SJSA1 (cell line): ENCODE measurements at regions not wholly inside any gene's neighbourhood (a gene's known extent, or its start where the extent isn't known, plus 50 kb on each side); places are given as distances from the start of the nearest gene placed in this dataset.

Experiments used
- DNase-seq, 2 experiments: peaks; one replicate each; pipeline ENCODE4 v3.0.0-alpha.2; 2015 to 2020; ENCODE audit warnings: low spot score in 2 of 2, low read depth in 1 of 2
- H3K27ac ChIP-seq: fragments of 250-450 bp; sonication (Bioruptor Pico); 2 replicates; pipeline ENCODE4 v1.5.1; 2020; ENCODE audit warnings: mild to moderate bottlenecking, moderate library complexity
- H3K27me3 ChIP-seq: fragments of 250-450 bp; sonication (Bioruptor Pico); replicated peaks from 2 replicates; pipeline ENCODE4 v1.5.1; 2020; ENCODE audit warnings: mild to moderate bottlenecking, moderate library complexity
- H3K36me3 ChIP-seq: fragments of 250-450 bp; sonication (Bioruptor Pico); 2 replicates; pipeline ENCODE4 v1.5.1; 2020; ENCODE audit warnings: mild to moderate bottlenecking
- H3K4me1 ChIP-seq: fragments of 250-450 bp; sonication (Bioruptor Pico); replicated peaks from 2 replicates; pipeline ENCODE4 v1.6.1; 2021; ENCODE audit warnings: mild to moderate bottlenecking
- H3K4me3 ChIP-seq: fragments of 250-450 bp; sonication (Bioruptor Pico); 2 replicates; pipeline ENCODE4 v1.5.1; 2020; ENCODE audit warnings: mild to moderate bottlenecking
- H3K9me3 ChIP-seq: fragments of 250-450 bp; sonication (Bioruptor Pico); replicated peaks from 2 replicates; pipeline ENCODE4 v1.5.1; 2020; ENCODE audit warnings: mild to moderate bottlenecking

GRCh38 chr4:24328310-24328709, 256.0 kb downstream of the DHX15 start:
- Histone ChIP-seq H3K4me1 (no peaks in the 10 kb centered on the region), H3K9me3 (no peaks in the 10 kb centered on the region), H3K27me3 (no peaks in the 10 kb centered on the region), H3K36me3 (no peaks in the 10 kb centered on the region), H3K4me3 (no peak overlapping the region), H3K27ac (no peak overlapping the region)
- DNase-seq: no peak

GRCh38 chr4:24322995-24323394, 261.4 kb downstream of the DHX15 start:
- DNase-seq: no peak
- no peak overlapping the region for H3K27ac ChIP-seq

GRCh38 chr4:24322511-24322910, 261.8 kb downstream of the DHX15 start:
- no peaks in the 10 kb centered on the region for H3K4me1 ChIP-seq
- H3K27me3 ChIP-seq: no peaks in the 10 kb centered on the region
- H3K4me3 ChIP-seq: no peak overlapping the region
- H3K36me3 ChIP-seq: no peaks in the 10 kb centered on the region
- no peak for DNase-seq
- no peaks in the 10 kb centered on the region for H3K9me3 ChIP-seq
- no peak overlapping the region for H3K27ac ChIP-seq

More at GRCh38 chr4:24322995-24323394, 261.4 kb downstream of the DHX15 start:
- Histone ChIP-seq H3K4me3 (no peak overlapping the region), H3K4me1 (no peaks in the 10 kb centered on the region), H3K36me3 (no peaks in the 10 kb centered on the region), H3K27me3 (no peaks in the 10 kb centered on the region), H3K9me3 (no peaks in the 10 kb centered on the region)

- no peaks in the 10 kb centered on the region for H3K9me3 ChIP-seq
- no peak overlapping the region for H3K4me3 ChIP-seq
- no peaks in the 10 kb centered on the region for H3K36me3 ChIP-seq
- H3K27me3 ChIP-seq: no peaks in the 10 kb centered on the region
- DNase-seq: no peak
- no peak overlapping the region for H3K27ac ChIP-seq
- no peaks in the 10 kb centered on the region for H3K4me1 ChIP-seq
Measured at GRCh38 chr4:24321616-24322015, 262.7 kb downstream of the DHX15 start.

- Histone ChIP-seq H3K27ac (no peak overlapping the region), H3K4me3 (no peak overlapping the region)
- no peak for DNase-seq
Measured at GRCh38 chr4:24321131-24321530, 263.2 kb downstream of the DHX15 start.

GRCh38 chr4:24319387-24319786, 265.0 kb downstream of the DHX15 start:
- H3K4me3 ChIP-seq: no peak overlapping the region
- no peaks in the 10 kb centered on the region for H3K4me1 ChIP-seq
- no peaks in the 10 kb centered on the region for H3K36me3 ChIP-seq
- DNase-seq: no peak
- no peak overlapping the region for H3K27ac ChIP-seq
- no peaks in the 10 kb centered on the region for H3K9me3 ChIP-seq
- no peaks in the 10 kb centered on the region for H3K27me3 ChIP-seq

More at GRCh38 chr4:24321131-24321530, 263.2 kb downstream of the DHX15 start:
- no peaks in the 10 kb centered on the region for H3K4me1 ChIP-seq
- no peaks in the 10 kb centered on the region for H3K27me3 ChIP-seq
- no peaks in the 10 kb centered on the region for H3K9me3 ChIP-seq
- no peaks in the 10 kb centered on the region for H3K36me3 ChIP-seq

- H3K9me3 ChIP-seq: no peaks in the 10 kb centered on the region
- no peaks in the 10 kb centered on the region for H3K4me1 ChIP-seq
- H3K27me3 ChIP-seq: no peaks in the 10 kb centered on the region
- no peaks in the 10 kb centered on the region for H3K36me3 ChIP-seq
- H3K4me3 ChIP-seq: no peak overlapping the region
- DNase-seq: no peak
- H3K27ac ChIP-seq: no peak overlapping the region
Measured at GRCh38 chr4:24315056-24315455, 269.3 kb downstream of the DHX15 start.

GRCh38 chr4:24312261-24312913, 272.0 kb downstream of the DHX15 start:
- Histone ChIP-seq H3K27me3 (no peaks in the 10 kb centered on the region), H3K4me3 (no peak overlapping the region), H3K27ac (no peak overlapping the region), H3K4me1 (no peaks in the 10 kb centered on the region), H3K9me3 (no peaks in the 10 kb centered on the region), H3K36me3 (no peaks in the 10 kb centered on the region)
- no peak for DNase-seq

- Histone ChIP-seq H3K4me1 (no peaks in the 10 kb centered on the region), H3K27me3 (no peaks in the 10 kb centered on the region), H3K9me3 (no peaks in the 10 kb centered on the region), H3K4me3 (no peak overlapping the region), H3K36me3 (no peaks in the 10 kb centered on the region), H3K27ac (no peak overlapping the region)
- DNase-seq: no peak
Measured at GRCh38 chr4:24303926-24304325, 280.4 kb downstream of the DHX15 start.

GRCh38 chr4:24298911-24299310, 285.4 kb downstream of the DHX15 start:
- Histone ChIP-seq H3K4me1 (no peaks in the 10 kb centered on the region), H3K36me3 (no peaks in the 10 kb centered on the region), H3K27me3 (no peaks in the 10 kb centered on the region), H3K9me3 (no peaks in the 10 kb centered on the region), H3K4me3 (no peak overlapping the region), H3K27ac (no peak overlapping the region)
- no peak for DNase-seq

- H3K4me1 ChIP-seq: no peaks in the 10 kb centered on the region
- no peak overlapping the region for H3K4me3 ChIP-seq
- H3K9me3 ChIP-seq: no peaks in the 10 kb centered on the region
- H3K27me3 ChIP-seq: no peaks in the 10 kb centered on the region
- H3K27ac ChIP-seq: no peak overlapping the region
- no peaks in the 10 kb centered on the region for H3K36me3 ChIP-seq
- DNase-seq: no peak
Measured at GRCh38 chr4:24287096-24287495, 297.3 kb downstream of the DHX15 start.

GRCh38 chr4:24285759-24286158, 298.6 kb downstream of the DHX15 start:
- no peak for DNase-seq
- Histone ChIP-seq H3K27me3 (no peaks in the 10 kb centered on the region), H3K27ac (no peak overlapping the region), H3K4me1 (no peaks in the 10 kb centered on the region), H3K36me3 (no peaks in the 10 kb centered on the region), H3K9me3 (no peaks in the 10 kb centered on the region), H3K4me3 (no peak overlapping the region)

- H3K27me3 ChIP-seq: no peaks in the 10 kb centered on the region
- no peaks in the 10 kb centered on the region for H3K36me3 ChIP-seq
- H3K4me1 ChIP-seq: no peaks in the 10 kb centered on the region
- H3K27ac ChIP-seq: no peak overlapping the region
- no peaks in the 10 kb centered on the region for H3K9me3 ChIP-seq
- DNase-seq: no peak
- H3K4me3 ChIP-seq: no peak overlapping the region
Measured at GRCh38 chr4:24282446-24282845, 301.9 kb downstream of the DHX15 start.

- Histone ChIP-seq H3K27ac (no peak overlapping the region), H3K4me3 (no peak overlapping the region), H3K4me1 (no peaks in the 10 kb centered on the region), H3K9me3 (no peaks in the 10 kb centered on the region), H3K36me3 (no peaks in the 10 kb centered on the region), H3K27me3 (no peaks in the 10 kb centered on the region)
- DNase-seq: no peak
Measured at GRCh38 chr4:24279911-24280375, 304.4 kb downstream of the DHX15 start.

GRCh38 chr4:24279469-24279868, 304.9 kb downstream of the DHX15 start:
- Histone ChIP-seq H3K4me1 (no peaks in the 10 kb centered on the region), H3K9me3 (no peaks in the 10 kb centered on the region)

More at GRCh38 chr4:24279469-24279868, 304.9 kb downstream of the DHX15 start:
- H3K27me3 ChIP-seq: no peaks in the 10 kb centered on the region
- no peak overlapping the region for H3K4me3 ChIP-seq
- DNase-seq: no peak
- H3K36me3 ChIP-seq: no peaks in the 10 kb centered on the region
- no peak overlapping the region for H3K27ac ChIP-seq
